ENCODE measurements at regions not wholly inside any gene's neighbourhood (a gene's known extent, or its start where the extent isn't known, plus 50 kb on each side); places are given as distances from the start of the nearest gene placed in this dataset.

DNA sequence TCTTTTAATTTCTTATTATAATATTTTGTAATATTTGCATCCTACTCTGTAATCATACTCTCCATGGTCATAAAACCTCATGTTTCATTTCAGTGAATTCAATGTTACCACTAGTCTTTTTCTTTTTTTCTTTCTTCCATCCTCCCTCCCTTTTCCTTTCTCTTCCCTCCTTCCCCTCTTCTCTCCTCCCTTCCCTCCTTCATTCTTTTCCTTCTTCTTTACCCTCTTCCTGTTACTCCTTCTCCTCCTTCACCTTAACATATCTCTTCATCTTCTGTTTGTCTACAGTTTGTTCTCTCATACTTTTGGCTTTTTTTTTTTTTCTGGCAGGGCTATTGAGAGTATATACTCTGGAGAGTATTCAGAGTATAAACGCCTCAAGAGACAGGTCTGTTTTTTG lies 491.6 kb upstream of the ID2 start:
- no peak overlapping the region for H3K4me3 ChIP-seq
- TF ChIP-seq, protein P1, sequence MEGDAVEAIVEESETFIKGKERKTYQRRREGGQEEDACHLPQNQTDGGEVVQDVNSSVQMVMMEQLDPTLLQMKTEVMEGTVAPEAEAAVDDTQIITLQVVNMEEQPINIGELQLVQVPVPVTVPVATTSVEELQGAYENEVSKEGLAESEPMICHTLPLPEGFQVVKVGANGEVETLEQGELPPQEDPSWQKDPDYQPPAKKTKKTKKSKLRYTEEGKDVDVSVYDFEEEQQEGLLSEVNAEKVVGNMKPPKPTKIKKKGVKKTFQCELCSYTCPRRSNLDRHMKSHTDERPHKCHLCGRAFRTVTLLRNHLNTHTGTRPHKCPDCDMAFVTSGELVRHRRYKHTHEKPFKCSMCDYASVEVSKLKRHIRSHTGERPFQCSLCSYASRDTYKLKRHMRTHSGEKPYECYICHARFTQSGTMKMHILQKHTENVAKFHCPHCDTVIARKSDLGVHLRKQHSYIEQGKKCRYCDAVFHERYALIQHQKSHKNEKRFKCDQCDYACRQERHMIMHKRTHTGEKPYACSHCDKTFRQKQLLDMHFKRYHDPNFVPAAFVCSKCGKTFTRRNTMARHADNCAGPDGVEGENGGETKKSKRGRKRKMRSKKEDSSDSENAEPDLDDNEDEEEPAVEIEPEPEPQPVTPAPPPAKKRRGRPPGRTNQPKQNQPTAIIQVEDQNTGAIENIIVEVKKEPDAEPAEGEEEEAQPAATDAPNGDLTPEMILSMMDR (IDR thresholded peaks at IDR 0.05) = no peak
- TF ChIP-seq POLR2A (IDR thresholded peaks at IDR 0.05) = no peak
- DNase-seq = no peak
- intact Hi-C loops (cut with DNase I) = no loop called here
- no peaks in the 10 kb centered on the region for H3K36me3 ChIP-seq
- WGBS, 2 donors = 64 to 67% methylated on average over 1 of the region's 1 CpG
- H3K9me3 ChIP-seq = no peaks in the 10 kb centered on the region
- peaks cover 0 to 4% (median 0%) of the 10 kb centered on the region in 3 donors for H3K4me1 ChIP-seq
- H3K27ac ChIP-seq = no peak overlapping the region
- H3K27me3 ChIP-seq = no peaks in the 10 kb centered on the region

DNA sequence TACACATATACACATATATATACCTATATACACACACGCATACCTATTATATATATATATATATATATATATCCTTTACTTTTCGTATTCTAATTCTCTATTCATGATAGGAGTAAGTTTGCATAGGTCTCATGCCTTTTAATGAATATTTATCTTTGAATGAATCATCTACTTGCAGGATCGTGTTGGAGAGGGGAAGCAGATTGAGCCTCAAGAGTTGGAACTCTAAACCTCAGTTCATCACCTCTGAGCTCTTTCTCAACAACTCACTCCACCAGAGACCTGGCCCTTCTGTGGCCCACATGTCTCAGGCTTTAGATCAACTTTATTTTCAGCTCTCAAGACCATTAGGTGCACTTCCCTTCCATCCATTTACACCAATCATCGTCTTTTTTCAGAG lies 490.4 kb upstream of the ID2 start:
- TF ChIP-seq, protein P1 (IDR thresholded peaks at IDR 0.05) = no peak
- TF ChIP-seq POLR2A (IDR thresholded peaks at IDR 0.05) = no peak
- Histone ChIP-seq H3K27me3 (no peaks in the 10 kb centered on the region), H3K4me3 (no peak overlapping the region), H3K36me3 (no peaks in the 10 kb centered on the region), H3K4me1 (peaks cover 0 to 4% (median 0%) of the 10 kb centered on the region in 3 donors), H3K9me3 (no peaks in the 10 kb centered on the region), H3K27ac (no peak overlapping the region)
- DNase-seq = no peak
- intact Hi-C loops (cut with DNase I) = no loop called here
- WGBS, 2 donors = 77 to 83% methylated on average over 4 of the region's 4 CpGs

DNA sequence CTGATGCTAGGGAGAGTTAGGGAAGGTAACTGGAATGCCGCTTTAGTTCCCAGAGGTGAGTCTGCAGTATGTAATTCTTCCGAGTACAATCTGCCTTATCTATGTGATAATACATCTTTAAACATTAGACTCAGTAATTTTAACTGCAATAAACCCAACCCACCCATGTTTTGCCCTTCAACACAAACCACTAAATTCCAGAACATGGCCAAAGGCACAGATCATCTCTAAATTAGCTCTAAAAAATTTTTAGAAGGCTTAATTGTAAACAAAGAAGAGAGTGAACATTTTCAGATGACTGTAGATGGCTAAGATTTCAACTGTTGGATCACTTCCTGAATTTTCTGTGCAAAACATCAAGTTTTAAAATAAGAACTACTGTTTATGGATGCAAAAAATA lies 488.7 kb upstream of the ID2 start:
- 78 to 86% methylated on average over 2 of the region's 2 CpGs for WGBS, 2 donors
- intact Hi-C loops (cut with DNase I) = no loop called here
- DNase-seq = no peak
- no peaks in the 10 kb centered on the region for H3K9me3 ChIP-seq
- no peak overlapping the region for H3K27ac ChIP-seq
- H3K27me3 ChIP-seq = no peaks in the 10 kb centered on the region
- TF ChIP-seq POLR2A (IDR thresholded peaks at IDR 0.05) = no peak
- TF ChIP-seq, protein P1 (IDR thresholded peaks at IDR 0.05) = no peak
- no peaks in the 10 kb centered on the region for H3K36me3 ChIP-seq
- H3K4me1 ChIP-seq = peaks cover 0 to 4% (median 0%) of the 10 kb centered on the region in 3 donors
- H3K4me3 ChIP-seq = no peak overlapping the region

DNA sequence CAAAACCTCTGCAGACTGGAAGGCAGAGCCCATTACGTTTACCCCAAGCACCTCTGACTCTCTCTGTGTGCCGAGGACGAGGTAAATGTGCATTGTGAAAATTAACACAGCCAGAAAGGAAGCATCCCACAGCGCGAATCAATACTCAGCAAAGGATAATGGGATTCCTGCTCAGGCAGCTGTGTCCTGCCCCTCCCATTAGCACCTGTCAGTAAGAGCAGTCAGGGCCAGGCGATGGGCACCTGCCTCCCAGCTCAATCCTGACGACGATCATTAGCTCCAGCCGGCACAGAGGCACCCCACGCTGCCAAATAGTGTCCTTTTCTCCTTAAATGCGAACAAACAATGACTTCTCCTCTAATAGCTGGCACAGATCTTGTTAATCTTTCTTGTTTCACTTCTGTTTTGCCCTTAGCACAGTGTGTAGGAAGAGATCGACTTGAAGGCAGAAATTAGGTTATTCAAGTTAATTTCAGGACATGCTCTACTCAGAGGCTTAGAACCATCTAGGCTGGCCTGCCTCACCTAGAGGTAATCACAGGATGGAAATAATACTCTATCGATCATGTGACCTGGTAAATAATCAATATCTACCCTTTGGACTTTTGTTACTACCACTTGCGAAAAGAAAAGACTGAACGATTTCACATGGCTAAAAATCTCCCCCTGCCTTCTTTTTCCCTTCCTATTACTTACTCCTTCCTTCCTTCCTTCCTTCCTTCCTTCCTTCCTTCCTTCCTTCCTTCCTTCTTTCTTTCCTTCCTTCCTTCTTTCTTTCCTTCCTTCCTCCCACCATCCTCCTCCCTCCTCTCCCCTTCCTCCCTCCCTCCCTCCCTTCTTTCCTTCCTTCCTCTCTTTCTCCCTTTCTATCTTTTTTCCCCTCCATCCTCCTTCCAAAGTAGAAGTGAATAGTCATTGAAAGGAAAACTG lies 487.9 kb upstream of the ID2 start:
- no peak for TF ChIP-seq POLR2A (IDR thresholded peaks at IDR 0.05)
- TF ChIP-seq, protein P1 (IDR thresholded peaks at IDR 0.05) = no peak

DNA sequence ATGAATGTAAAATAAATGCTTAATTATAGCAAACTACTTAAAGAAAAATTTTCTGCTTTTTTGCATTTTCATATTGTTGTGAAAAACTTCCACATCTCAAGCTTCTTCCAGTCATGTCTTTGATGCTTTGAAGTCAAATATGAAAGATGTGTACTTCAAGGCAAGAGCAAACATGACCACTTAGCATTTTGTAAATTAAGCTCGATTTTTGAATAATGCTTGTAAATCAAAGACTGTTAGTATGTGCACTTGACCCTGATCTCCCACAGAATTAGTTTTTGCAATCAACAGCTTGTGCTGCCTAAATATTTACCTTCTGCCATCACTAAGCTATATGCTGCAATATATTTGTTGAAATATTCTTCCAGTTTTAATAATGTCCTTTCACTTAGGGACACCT lies 486.1 kb upstream of the ID2 start:
- Histone ChIP-seq H3K9me3 (no peaks in the 10 kb centered on the region), H3K4me1 (peaks cover 0 to 4% (median 0%) of the 10 kb centered on the region in 3 donors), H3K4me3 (no peak overlapping the region), H3K27me3 (no peaks in the 10 kb centered on the region), H3K36me3 (no peaks in the 10 kb centered on the region), H3K27ac (no peak overlapping the region)
- WGBS, 2 donors = 46 to 63% methylated on average over 1 of the region's 1 CpG
- no peak for DNase-seq
- TF ChIP-seq, protein P1 (IDR thresholded peaks at IDR 0.05) = no peak
- intact Hi-C loops (cut with DNase I) = no loop called here

More for the DNA sequence above, 487.9 kb upstream of the ID2 start:
- Histone ChIP-seq H3K36me3 (no peaks in the 10 kb centered on the region), H3K27me3 (no peaks in the 10 kb centered on the region), H3K4me1 (peaks cover 0 to 4% (median 0%) of the 10 kb centered on the region in 3 donors), H3K9me3 (no peaks in the 10 kb centered on the region), H3K27ac (no peak overlapping the region), H3K4me3 (no peak overlapping the region)
- DNase-seq = no peak
- intact Hi-C loops (cut with DNase I) = no loop called here
- WGBS, 2 donors = 57 to 65% methylated on average over 12 to 15 of the region's 15 CpGs
